BLaER1 treated with 17β-estradiol and CSF1 and Interleukin-3, amounts not matched to agents 10 nM and 100 nM (cell line): ENCODE measurements at regions not wholly inside any gene's neighbourhood (a gene's known extent, or its start where the extent isn't known, plus 50 kb on each side); places are given as distances from the start of the nearest gene placed in this dataset.

Source experiments
- H3K27ac ChIP-seq, 11 experiments: shearing (Covaris generic); formaldehyde crosslinking; 2 replicates each; pipeline ENCODE4 v1.8.1; 2022
- H3K27me3 ChIP-seq, 11 experiments: shearing (Covaris generic); formaldehyde crosslinking; 2 replicates each; pipeline ENCODE4 v1.8.1; 2022
- H3K36me3 ChIP-seq, 11 experiments: shearing (Covaris generic); formaldehyde crosslinking; 2 replicates each; pipeline ENCODE4 v1.8.1; 2022
- H3K4me1 ChIP-seq, 10 experiments: shearing (Covaris generic); formaldehyde crosslinking; 2 replicates each; pipeline ENCODE4 v1.8.1; 2022
- H3K4me2 ChIP-seq, 11 experiments: shearing (Covaris generic); formaldehyde crosslinking; 2 replicates each; pipeline ENCODE4 v1.8.1; 2022
- H3K4me3 ChIP-seq, 10 experiments: shearing (Covaris generic); formaldehyde crosslinking; 2 replicates each; pipeline ENCODE4 v1.8.1; 2022
- H3K9ac ChIP-seq, 11 experiments: shearing (Covaris generic); formaldehyde crosslinking; 2 replicates each; pipeline ENCODE4 v1.8.1; 2022
- H3K9me3 ChIP-seq, 11 experiments: shearing (Covaris generic); formaldehyde crosslinking; replicated peaks in 1 of 11; 2 replicates each; pipeline ENCODE4 v1.8.1; 2022
- H4K20me1 ChIP-seq, 11 experiments: shearing (Covaris generic); formaldehyde crosslinking; 2 replicates each; pipeline ENCODE4 v1.8.1; 2022
- Cebpa-rat ChIP-seq, 11 experiments: shearing (Covaris generic); IDR thresholded peaks; 2 replicates each; pipeline ENCODE4 v1.8.1; 2022

DNA sequence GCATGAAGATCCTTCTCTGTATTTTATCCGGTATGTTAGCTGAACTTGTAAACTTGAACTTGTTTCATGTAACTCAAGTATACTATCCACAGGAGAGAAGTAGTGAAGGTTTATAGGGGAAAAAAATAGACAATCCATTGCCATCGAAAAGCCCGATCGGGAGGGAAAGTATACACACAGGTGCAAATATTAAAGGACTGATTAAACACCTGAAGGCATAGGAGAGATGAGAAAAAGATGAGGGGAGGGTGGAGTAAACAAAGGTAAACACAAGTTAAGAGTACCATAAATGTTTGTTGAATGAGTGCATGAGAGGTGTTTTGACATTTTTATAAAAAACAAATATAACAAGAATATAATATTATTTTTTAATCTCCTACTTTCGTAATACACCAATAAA is 64.3 kb upstream of the CITED2 start:
- H3K27me3 ChIP-seq = no peaks in the 10 kb centered on the region
- no peak overlapping the region for H3K4me2 ChIP-seq
- no peak for TF ChIP-seq Cebpa-rat (IDR thresholded peaks at IDR 0.05)
- H3K36me3 ChIP-seq = no peaks in the 10 kb centered on the region
- H4K20me1 ChIP-seq = no peaks in the 10 kb centered on the region
- no peak overlapping the region for H3K9ac ChIP-seq
- H3K27ac ChIP-seq = no peak overlapping the region
- H3K9me3 ChIP-seq = no peaks in the 10 kb centered on the region
- H3K4me1 ChIP-seq = peaks cover 0 to 13% (median 7%) of the 10 kb centered on the region in 10 experiments; a peak in 13 of 20 replicates
- H3K4me3 ChIP-seq = no peak overlapping the region

DNA sequence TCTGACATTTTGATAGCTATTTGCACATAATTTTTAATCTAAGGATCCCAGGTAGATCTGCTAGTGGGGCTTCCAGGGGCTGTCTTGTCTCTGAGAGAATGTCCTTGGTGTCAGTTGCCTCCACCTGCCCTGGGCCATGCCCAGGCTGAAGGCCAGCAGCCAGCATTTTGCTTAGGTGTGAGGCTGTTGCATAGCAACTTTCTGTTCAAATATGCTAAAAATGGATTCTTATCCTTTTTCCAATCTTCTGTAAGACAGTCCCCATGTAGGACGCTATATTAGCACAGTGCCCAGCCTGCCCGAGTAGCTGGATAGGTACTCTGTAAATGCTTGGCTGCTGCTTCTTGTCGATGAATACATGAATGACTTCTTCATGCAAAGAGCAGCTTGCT is 62.5 kb upstream of the CITED2 start:
- H3K9ac ChIP-seq = no peak overlapping the region
- H3K36me3 ChIP-seq = no peaks in the 10 kb centered on the region
- H3K27me3 ChIP-seq = no peaks in the 10 kb centered on the region
- H3K4me3 ChIP-seq = no peak overlapping the region
- peaks cover 0 to 4% (median under 1%) of the 10 kb centered on the region in 11 experiments; a peak in 6 of 22 replicates for H3K9me3 ChIP-seq
- peaks cover 0 to 5% (median 1%) of the 10 kb centered on the region in 10 experiments; a peak in 9 of 20 replicates for H3K4me1 ChIP-seq
- TF ChIP-seq Cebpa-rat (IDR thresholded peaks at IDR 0.05) = no peak
- no peak overlapping the region for H3K4me2 ChIP-seq
- no peaks in the 10 kb centered on the region for H4K20me1 ChIP-seq
- H3K27ac ChIP-seq = no peak overlapping the region

DNA sequence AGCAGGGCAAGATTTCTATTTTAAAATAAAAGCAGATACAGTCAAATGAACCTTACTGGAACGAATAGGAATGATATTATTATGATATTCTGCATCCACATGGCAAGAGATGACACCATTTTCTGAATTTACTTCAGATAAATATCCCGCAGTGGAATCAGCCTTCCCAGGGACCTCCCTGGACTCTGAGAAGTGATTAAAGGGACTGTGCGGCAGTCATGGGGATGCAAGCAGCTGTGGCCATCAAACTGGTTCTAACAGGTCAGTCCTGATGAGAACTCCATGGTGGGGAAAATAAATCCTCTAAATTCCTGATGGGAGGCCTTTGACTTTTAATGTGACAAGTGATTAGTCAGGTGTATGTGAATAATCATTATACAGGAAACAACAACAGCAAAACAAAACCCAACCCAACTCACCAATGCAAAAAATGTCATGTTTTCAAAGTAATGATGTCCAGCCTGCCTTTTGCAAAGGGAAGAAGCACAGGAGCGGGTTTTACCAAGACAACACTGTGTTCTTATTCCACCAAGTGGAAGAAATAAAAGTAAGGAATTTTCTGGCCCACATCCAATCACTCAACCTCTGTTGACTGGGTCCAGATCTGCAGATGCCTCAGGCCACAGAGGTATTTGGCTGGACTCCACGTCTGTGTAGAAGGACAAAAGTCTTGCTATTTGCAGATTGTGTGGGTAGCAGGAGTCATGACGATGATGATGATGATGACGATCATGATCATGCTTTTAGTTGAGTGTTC is 61.9 kb upstream of the CITED2 start:
- no peaks in the 10 kb centered on the region for H3K36me3 ChIP-seq
- no peaks in the 10 kb centered on the region for H4K20me1 ChIP-seq
- no peak overlapping the region for H3K9ac ChIP-seq
- no peaks in the 10 kb centered on the region for H3K27me3 ChIP-seq
- no peak overlapping the region for H3K4me3 ChIP-seq
- no peak overlapping the region for H3K4me2 ChIP-seq
- H3K4me1 ChIP-seq = peaks cover 0 to 5% (median 0%) of the 10 kb centered on the region in 10 experiments; a peak in 3 of 20 replicates
- H3K9me3 ChIP-seq = peaks cover 0 to 10% (median 6%) of the 10 kb centered on the region in 11 experiments; a peak in 11 of 22 replicates
- TF ChIP-seq Cebpa-rat (IDR thresholded peaks at IDR 0.05) = no peak
- no peak overlapping the region for H3K27ac ChIP-seq

DNA sequence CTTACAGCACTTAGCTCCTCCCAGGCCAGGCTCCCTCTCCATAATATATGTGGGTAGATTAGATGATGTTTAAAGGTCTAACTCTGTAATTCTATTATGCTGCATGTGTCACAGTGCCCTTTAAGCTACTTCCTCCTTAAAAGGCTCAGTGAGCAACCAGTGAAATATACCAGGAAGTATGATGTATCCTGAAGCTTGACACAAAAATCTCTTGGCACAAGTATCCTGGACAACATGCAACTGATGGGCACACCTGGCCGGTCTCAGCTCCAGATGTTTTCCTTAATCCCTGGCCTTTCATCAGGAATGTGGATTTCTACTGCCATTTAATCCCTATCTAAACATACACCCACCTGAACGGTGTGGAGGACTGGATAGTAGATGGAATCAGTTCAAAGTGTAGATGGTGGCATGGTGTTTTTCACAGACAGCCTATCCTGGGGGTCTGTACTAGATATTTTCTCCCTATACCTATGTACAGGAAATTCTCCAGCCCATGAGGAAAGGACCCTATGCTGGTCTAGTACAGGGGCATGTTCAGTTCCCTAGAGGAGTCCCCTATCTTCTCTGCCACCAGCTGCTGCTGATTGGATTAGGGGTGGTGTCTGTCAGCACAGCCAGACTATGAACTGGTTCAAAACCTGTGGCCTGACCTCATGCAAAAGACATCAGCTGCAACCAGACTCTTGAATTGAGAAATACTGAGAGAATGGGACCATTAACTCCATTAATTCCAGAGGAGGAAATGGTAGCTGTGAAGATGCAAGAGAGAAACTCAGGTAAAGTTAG is 59.4 kb upstream of the CITED2 start:
- peaks cover 0 to 5% (median 0%) of the 10 kb centered on the region in 10 experiments; a peak in 3 of 20 replicates for H3K4me1 ChIP-seq
- peak overlapping the region in 1 of 11 experiments; percentile 15; a peak in 1 of 22 replicates for H3K4me2 ChIP-seq
- H3K9ac ChIP-seq = no peak overlapping the region
- H3K9me3 ChIP-seq = peaks cover 0 to 15% (median 7%) of the 10 kb centered on the region in 11 experiments; a peak in 11 of 22 replicates
- no peak overlapping the region for H3K27ac ChIP-seq
- no peak overlapping the region for H3K4me3 ChIP-seq
- no peaks in the 10 kb centered on the region for H3K36me3 ChIP-seq
- H4K20me1 ChIP-seq = no peaks in the 10 kb centered on the region
- no peaks in the 10 kb centered on the region for H3K27me3 ChIP-seq
- TF ChIP-seq Cebpa-rat (IDR thresholded peaks at IDR 0.05) = no peak

DNA sequence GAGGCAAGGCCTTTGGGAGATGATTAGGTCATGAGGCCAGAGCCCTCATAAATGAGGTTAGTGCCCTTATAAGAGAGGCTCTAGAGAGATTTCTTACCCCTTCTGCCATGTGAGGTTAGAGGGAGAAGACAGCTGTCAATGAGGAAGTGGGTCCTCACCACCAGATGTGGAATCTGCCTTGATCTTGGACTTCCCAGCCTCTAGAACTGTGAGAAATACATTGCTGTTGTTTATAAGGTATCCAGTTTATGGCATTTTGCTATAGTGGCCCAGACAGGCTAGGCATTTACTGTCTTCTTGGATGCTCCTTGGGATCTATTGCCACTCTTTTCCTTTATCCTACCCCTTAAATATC is 57.1 kb upstream of the CITED2 start:
- Histone ChIP-seq H3K36me3 (no peaks in the 10 kb centered on the region), H3K4me3 (no peak overlapping the region), H3K4me2 (no peak overlapping the region), H3K9me3 (peaks cover 0 to 15% (median 7%) of the 10 kb centered on the region in 11 experiments; a peak in 11 of 22 replicates), H3K4me1 (peaks cover 0 to 5% (median 0%) of the 10 kb centered on the region in 10 experiments; a peak in 3 of 20 replicates), H3K27ac (no peak overlapping the region), H4K20me1 (no peaks in the 10 kb centered on the region), H3K27me3 (no peaks in the 10 kb centered on the region), H3K9ac (no peak overlapping the region)
- TF ChIP-seq Cebpa-rat (IDR thresholded peaks at IDR 0.05) = no peak

DNA sequence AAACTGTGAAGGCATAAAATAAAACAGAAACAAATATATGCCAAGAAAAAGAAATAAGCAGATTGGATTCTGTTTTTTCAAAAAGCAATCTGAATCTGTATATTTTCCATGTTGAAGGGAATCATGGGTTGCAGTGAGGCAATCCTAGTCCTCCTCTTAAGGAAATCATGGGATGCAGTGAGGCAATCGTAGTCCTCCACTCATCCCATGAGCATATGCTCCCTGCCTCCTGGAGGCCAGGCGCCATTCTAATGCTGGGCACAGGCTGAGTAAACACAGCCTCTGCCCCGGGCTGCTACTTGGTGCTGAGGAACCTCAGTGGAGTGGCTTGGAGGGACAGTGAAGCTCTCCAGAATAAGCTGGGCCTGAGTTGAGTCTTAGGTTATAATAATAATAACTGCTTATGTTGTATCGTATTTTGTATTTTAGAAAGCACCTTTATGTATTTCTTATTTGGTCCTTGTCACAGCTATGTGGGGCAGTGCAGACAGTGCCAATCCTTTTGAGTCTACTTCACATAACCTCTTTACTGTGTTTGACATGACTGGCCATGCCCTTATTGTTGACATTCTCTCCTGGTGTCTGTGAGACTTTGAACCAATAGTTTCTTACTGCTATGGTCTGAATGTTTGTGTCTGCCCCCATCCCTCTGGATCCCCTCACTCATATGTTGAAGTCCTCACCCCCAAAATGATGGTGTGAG is 56.6 kb upstream of the CITED2 start:
- Histone ChIP-seq H3K4me2 (no peak overlapping the region), H3K9ac (no peak overlapping the region), H3K4me1 (peaks cover 0 to 5% (median 0%) of the 10 kb centered on the region in 10 experiments; a peak in 3 of 20 replicates), H4K20me1 (no peaks in the 10 kb centered on the region), H3K9me3 (peaks cover 0 to 15% (median 7%) of the 10 kb centered on the region in 11 experiments; a peak in 11 of 22 replicates), H3K36me3 (no peaks in the 10 kb centered on the region), H3K4me3 (no peak overlapping the region), H3K27me3 (no peaks in the 10 kb centered on the region), H3K27ac (no peak overlapping the region)
- TF ChIP-seq Cebpa-rat (IDR thresholded peaks at IDR 0.05) = no peak

DNA sequence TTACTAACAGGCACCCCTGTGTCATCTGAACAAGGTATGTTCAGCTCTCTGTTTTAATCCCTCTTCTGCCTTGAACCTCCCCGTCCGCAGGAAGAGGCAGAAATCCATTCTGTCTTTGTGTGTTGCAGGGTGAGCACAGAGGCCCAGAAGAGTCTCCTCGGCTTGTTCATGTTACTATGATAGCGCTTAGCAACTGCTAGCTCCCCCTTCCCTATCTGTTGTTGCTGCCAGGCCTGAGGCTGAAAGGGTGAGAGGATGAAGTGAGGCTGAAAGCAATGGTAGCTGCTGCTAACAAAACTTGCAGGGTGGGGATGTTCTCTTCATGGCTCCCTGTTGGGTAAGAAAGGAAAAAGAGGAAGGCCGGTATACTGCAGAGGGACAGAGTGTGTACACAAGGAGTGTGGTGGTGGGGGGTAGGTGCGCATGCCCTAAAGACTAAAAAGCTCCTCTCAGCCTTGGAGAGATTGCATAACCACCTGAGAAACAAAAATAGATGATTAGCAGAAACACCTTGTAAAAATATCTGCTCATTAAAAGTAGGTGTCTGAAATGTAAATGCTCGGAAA is 55.2 kb upstream of the CITED2 start:
- no peaks in the 10 kb centered on the region for H4K20me1 ChIP-seq
- TF ChIP-seq Cebpa-rat (IDR thresholded peaks at IDR 0.05) = no peak
- no peaks in the 10 kb centered on the region for H3K27me3 ChIP-seq
- no peak overlapping the region; a peak in 1 of 22 replicates for H3K4me2 ChIP-seq
- H3K9ac ChIP-seq = no peak overlapping the region
- H3K9me3 ChIP-seq = peaks cover 0 to 15% (median 7%) of the 10 kb centered on the region in 11 experiments; a peak in 11 of 22 replicates
- no peaks in the 10 kb centered on the region for H3K36me3 ChIP-seq
- no peak overlapping the region for H3K27ac ChIP-seq
- H3K4me1 ChIP-seq = peaks cover 0 to 5% (median 0%) of the 10 kb centered on the region in 10 experiments; a peak in 3 of 20 replicates
- H3K4me3 ChIP-seq = no peak overlapping the region

DNA sequence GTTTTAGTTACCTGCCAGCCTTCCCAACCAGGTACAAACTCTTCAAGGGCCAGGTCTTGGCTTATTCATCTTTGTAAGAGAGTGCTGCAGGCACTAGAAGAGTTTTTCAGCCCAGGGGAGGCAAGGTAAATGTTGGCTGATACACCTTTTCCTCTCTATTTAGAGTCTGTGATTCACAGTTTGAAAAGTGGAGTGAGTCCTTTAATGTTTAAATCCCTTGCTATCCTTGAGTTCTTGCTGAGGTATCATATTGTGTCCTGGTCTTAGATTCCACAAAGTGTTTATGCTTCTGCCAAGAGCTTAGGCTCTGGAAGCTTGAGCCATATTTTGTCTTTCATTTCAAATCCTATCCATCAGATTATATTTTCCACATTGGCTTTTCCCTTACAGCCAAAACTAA is 52.8 kb upstream of the CITED2 start:
- TF ChIP-seq Cebpa-rat (IDR thresholded peaks at IDR 0.05) = no peak
- H3K36me3 ChIP-seq = no peaks in the 10 kb centered on the region
- H3K27me3 ChIP-seq = no peaks in the 10 kb centered on the region
- no peak overlapping the region for H3K27ac ChIP-seq
- no peak overlapping the region for H3K9ac ChIP-seq
- peaks cover 0 to 10% (median 0%) of the 10 kb centered on the region in 10 experiments; a peak in 8 of 20 replicates for H3K4me1 ChIP-seq
- no peak overlapping the region for H3K4me2 ChIP-seq
- H3K9me3 ChIP-seq = peaks cover 0 to 14% (median 7%) of the 10 kb centered on the region in 11 experiments; a peak in 11 of 22 replicates
- H4K20me1 ChIP-seq = no peaks in the 10 kb centered on the region
- no peak overlapping the region for H3K4me3 ChIP-seq
